HG02885 (cell line): ENCODE measurements at regions not wholly inside any gene's neighbourhood (a gene's known extent, or its start where the extent isn't known, plus 50 kb on each side); places are given as distances from the start of the nearest gene placed in this dataset.
"Not testable (repeated sequence)": the region's sequence is repeated elsewhere in the genome, so short reads cannot be mapped to it uniquely, and the experiment has no call there.

Experiments used
- ATAC-seq: cut with Tn5 transposase; IDR thresholded peaks from one replicate; pipeline ENCODE4 v1.9.1; 2021; ENCODE audit warnings: mild to moderate bottlenecking; ENCODE audit not compliant: unreplicated experiment, poor library complexity

DNA sequence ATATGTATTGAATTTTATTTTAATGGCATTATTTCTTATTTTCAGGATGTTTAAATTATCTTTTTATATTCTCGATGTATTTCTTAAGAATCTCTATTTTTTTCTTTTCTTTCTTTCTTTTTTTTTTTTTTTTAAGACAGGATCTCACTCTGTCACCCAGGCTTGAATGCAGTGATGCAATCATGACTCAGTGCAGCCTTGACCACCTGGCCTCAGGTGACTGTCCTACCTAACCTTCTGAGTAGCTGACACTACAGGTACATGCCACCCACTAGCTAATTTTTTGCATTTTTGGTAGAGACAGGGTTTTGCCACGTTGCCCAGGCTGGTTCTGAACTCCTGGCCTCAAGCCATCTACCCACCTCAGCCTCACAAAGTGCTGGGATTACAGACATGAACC lies 143.8 kb upstream of the LAMA2 start:
- no peak for ATAC-seq

DNA sequence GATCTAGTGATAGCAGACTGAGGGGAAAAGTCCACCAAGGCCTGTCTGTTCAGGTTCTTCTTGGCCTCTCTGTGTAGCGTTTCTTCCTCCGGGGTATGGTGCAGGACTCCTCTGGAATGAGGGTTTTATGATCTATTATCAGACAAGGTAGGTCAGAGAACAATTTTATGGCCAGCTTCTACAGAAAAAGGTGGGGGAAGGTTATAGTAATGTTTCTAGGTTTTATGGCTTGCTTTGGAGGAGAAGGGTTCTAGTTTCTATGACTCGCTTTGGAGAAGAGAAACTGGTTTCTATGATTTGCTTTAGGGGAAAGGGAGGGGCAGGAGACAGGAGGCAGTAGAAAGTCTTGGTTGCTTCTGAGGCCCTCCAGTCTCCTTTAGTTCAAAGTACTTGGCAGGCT lies 144.8 kb upstream of the LAMA2 start:
- ATAC-seq: peak; percentile 82

DNA sequence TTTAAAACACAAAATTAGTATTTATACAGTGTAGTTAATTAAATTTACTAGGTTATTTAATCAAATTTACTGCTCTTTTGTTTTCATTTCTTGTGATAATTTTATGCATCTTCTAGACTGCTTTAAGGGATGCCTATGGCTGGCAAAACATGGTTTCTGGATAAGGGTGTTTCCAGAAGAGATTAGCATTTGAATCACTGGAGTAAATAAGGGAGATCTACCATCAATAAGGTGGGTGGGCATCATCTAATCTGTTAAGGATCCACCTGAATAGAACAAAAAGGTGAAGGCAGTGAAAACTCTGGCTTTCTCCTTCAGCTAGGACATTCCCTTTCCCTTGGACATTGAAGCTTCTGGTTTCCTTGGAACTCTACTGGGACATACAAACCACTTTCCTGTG lies 146.2 kb upstream of the LAMA2 start:
- no peak for ATAC-seq

DNA sequence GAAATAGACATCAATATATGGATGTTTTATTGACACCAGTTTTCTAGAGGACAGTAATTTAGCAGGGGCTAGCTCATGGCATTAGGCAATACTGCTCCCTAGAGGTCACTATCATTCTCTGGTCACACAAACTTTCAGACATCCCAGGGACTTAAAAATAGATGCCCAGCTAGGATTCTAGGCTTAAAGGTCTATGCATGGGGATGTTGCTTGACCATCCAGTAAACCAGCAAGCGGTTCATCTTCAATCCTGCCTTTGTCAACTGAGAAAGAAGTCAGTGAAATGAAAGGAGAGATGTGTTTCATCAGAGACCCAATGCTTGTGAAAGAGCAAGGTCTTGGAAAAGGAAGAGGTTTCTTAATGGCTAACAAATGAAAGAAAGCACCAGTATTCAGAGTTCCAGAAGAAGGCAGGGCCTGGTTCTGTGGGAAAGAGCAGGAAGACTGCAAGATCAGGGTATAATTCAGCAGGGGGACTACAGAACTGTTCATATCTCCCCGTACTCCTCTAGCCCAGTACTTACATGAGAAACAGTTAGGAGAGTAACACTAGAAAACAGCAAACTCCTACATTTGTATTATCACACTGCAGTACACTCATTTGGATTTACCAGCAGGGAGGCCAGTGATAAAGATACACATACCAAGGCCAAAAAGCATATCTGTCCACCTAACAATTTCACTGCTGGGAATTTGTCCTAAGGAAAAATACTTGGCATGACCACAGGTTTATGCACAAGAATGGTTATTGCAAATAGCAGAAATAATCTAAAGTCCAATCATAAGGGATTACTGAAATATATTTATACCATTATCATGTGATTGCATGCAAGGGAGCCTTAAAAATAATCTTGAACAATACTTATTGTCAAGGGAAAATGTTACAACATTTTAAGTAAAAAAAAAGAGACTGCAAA lies 151.4 kb upstream of the LAMA2 start:
- ATAC-seq: peak; percentile 59

DNA sequence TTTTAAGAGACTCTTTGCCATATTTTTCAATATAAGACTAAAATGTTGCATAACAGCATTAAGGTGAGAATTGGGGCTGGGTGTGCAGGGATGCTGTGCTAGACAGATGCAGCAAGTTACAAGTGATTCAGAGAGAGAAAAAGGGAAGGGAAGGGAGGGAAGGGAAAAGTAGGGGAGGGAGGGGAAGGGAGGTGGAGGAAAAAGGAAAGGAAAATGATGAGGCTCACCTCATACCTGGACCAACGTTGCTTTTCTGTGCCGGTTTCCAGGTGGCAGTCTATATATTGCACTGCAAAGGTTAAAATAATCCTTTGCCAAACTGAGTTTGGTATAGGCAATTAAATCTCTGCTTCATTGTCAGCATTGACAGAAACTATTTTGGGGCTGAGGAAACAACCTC lies 155.4 kb upstream of the LAMA2 start:
- no peak for ATAC-seq

DNA sequence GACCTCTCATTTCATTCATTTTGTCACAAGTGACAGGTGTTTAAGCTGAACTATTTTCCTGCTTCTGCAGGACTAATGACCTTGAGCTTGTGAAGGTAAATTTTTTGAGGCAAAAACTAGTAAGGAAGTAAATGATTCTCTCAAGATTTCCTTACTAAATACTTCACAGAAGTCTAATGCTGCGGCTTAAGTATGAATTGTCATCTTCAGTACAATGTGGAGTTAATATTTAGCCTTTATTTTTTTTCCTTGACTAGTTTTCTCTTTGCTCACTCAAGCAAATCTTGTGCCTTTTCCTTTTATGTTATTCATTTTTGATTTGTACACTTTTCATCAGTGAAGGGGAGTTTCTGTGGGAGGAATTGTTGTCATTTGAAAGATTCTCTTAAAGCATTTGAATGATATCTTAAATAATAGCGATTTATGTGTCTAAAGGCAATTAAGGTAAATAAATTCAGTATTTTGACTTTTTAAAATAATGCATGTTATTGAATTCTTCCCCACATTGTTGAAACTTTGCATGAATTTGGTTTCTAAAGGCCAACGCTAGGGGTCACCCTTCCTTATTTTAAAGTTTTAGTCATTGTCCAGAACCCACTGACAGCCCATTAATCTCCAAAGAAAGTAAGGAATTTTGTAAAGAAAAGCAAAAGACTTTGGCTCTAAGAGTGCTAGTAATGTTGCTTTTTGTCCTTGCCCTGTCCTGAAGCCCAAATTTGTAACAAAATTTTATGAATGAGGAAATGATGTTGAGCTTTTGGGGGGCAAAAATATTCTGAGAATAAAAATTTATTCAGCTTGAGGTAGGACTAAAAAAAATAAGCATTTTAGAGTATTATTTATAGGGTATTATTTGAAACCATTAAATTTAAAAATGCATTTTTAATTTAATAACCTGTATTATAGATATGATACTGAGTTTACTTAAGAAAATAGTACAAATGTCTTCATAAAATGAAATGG lies 157.4 kb upstream of the LAMA2 start:
- ATAC-seq: peak; percentile 58

DNA sequence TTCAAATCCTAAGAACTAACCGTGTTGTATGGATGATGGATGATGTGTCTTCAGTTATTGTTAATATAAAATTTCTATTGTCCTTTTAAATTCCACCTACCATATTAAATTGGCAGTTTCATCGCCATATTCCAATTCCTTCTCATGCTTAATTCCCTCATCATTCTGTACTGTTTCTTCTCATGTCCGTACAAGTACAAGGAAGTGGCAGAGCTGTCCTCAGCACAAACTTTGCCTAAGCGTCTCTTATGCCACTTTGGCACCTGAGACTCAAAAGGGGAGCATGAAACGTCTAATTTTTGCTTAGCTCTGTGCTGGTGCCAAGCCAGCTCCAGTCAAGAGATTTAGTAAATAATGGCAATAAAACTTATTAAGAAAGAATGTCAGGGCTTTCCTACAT lies 158.2 kb upstream of the LAMA2 start:
- no peak for ATAC-seq

DNA sequence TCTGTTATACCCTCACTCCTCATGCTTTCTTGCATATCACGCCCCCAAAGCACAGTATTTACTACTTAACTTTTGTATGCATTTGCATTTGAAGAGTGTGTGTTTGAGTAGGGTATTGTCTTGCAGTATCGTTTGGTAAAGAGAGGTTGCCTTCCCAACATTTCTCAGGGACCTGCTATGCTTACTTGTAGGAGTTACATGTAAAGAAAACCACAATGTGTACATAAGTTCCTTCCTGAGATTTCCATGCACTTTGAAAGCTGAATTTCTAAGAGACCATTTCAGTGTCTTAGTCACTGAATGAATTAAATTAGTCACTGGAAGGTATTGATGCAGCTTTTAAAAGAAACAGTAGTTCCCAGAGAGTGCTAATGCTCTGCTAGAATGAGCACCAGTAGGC lies 159.3 kb upstream of the LAMA2 start:
- ATAC-seq: no peak

DNA sequence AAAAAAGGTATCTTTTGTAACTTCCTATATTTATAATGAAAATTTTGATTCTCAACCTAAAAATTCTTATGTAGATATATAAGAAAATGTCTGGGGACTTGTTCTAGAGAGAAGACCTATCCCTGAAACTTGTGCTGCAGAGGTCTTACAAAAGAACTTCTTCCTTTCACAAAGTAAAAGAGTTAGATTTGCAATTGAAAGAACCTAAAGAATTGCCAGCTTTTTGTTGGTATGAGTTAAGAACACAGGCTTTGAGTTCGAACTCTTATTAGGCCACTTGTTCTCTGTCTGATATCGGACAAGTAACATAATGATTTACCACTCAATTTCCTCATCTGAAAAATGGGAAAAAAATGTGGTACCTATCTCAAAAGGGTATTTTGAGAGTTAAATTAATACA lies 162.0 kb upstream of the LAMA2 start:
- no peak for ATAC-seq

DNA sequence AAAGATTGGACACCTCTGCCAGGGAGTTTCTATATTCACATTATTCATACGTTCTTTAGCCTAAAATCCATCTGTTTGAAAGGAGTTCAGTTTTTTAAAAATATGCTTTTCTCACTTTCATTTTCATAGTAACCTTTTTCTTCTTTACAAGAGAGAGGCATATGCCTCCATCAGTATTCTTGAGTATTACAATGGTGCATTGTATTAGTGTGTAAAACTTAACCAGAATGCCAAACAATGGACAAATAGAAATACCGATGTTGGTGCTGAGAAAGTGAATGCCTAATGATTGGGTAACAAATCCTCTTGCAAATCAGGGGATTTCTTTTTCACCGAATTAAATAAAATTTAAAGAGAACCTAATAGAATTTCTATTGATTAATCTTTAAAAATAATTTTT lies 163.2 kb upstream of the LAMA2 start:
- no peak for ATAC-seq

DNA sequence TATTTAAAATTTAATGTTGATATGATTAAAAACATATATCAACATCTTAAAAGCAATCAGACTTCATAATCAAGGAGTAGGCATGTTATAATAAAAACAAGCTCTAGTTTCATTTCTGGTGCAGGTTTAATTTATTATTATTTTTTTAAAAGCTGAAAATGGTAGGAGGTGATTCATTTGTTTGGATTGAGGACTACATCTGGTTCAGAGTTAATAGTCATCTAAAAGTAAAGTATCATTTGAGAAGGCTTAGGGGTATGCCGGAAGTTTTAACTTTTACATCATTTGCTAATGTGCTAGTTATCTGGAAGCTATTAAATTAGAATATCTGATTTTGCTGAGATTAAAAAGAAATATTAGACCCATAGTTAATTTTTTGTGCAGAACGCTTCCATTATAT lies 169.5 kb upstream of the LAMA2 start:
- no peak for ATAC-seq

DNA sequence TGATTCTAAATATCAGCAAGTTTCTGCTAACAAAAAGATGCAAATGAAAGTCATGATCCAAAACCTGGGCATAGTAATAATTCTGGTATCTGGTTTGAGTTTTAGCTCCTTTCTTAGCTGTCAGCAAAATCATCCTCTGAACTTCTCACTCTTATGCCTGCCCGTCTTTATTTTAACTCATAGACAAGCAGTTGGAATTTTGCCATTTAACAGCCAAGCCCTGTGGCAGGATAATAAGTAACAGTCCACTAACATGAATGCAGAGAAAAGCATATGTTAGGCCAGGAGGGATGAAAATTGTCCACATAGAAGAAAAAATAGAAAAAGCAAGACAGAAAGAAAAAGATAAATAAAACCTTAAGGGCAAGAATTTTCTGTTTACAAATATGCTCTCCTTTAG lies 170.0 kb upstream of the LAMA2 start:
- ATAC-seq: no peak

DNA sequence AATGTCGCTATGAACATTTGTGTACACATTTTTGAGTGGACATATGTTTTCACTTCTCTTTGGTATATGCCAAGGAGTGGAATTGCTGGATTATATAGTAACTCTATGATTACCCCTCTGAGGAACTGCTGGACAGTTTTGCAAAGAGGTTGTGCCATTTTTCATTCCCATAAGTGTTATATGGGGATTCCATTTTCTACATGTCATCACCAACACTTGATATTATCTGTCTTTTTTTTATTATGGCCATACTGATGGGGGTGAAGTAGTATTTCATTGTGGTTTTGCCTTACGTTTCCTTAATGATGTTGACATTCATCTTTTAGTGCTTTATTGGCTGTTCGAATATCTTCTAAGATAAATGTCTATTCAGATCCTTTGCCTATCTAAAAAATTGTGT lies 171.8 kb upstream of the LAMA2 start:
- no peak for ATAC-seq

DNA sequence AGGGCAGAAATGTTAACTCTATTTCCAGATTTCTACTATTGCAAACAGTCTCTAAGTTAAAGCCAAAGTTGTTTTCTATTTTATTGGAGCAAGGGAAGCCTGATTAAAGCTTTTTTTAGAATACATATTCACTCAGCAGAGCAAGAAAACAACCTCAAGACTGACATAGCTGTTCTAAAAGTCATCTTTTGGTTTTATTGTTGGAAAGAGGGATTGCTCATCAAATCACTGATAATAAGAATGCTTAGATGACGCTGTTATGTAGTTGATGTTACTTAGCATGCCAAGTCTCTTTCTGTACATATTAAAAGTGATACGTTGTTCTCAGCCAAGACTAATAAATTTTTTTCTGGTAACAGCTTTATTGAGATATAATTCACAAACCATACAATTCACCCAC lies 172.6 kb upstream of the LAMA2 start:
- ATAC-seq: no peak

DNA sequence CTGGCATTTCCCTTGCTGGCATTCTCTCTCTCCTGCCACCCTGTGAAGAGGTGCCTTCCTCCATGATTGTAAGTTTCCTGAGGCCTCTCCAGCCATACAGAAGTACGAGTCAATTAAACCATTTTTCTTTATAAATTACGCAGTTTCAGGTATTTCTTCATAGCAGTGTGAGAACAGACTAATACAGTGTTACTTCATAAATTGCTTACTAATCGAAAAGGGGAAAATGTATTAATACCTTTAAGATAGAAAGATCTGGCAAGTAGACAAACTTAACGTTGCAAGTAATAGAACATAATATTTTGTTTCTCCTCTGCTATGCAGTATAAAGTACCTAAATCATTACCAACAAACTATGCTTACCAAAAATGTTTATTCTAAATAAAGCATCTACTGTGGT lies 178.3 kb upstream of the LAMA2 start:
- no peak for ATAC-seq

DNA sequence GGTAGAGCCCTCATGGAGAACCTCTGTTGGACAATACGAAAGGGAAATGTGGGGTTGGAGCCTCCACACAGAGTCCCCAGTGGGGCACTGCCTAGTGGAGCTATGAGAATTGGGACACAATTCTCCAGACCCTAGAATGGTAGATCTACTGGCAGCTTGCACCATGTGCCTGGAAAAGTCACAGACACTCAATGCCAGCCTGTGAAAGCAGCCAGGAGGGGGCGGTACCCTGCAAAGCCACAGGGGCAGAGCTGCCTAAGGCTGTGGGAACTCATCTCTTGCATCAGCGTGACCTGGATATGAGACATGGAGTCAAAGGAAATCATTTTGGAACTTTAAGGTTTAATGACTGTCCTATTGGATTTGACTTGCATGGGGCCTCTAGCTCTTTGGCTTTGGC lies 179.1 kb upstream of the LAMA2 start:
- ATAC-seq: not testable (repeated sequence)

DNA sequence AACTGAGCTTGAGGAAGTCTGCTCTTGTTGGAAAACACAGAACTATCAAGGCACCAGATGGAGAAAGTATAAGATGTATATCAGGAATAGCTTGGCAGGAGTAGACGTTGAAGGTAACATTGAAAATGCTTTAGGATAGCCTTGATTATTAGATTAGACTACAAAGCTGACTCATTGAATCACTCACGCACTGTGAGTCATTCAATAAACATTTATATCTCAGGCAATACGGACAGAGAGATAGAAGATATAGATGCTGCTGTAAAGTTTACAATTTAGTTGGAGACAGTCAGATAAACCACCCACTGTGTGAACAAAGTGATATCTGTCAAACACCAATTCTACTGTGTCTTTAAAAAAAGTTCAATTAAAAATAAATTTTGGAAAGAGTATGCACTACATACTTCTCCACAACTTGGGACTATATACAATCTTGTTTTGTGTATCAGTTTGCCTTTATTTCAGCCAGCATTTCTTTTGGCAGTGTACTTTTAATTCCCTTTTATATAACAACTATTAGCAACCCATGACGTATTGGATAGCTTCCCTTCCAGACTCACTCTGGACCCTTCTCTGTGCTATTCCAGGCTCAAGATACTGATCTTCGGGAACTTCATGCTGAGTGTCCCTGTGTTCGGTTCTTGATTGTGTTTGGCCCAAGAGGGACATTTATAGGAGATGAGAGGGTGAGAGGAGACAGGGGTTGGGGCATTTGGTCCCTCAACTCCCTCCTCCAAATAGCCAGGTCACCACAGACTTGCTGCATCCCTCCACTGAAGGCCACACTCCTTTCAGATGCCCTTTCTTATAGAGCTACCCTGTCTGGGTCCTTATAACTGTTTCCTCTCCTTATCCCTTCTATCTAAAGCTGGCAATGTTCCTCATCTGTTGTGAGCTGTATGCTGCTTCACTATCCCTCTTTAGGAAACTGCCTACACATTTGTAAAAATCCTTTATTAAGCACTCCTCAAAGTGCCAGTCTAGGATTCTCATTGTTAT lies 176.6 kb upstream of the PTPRK start:
- no peak for ATAC-seq

DNA sequence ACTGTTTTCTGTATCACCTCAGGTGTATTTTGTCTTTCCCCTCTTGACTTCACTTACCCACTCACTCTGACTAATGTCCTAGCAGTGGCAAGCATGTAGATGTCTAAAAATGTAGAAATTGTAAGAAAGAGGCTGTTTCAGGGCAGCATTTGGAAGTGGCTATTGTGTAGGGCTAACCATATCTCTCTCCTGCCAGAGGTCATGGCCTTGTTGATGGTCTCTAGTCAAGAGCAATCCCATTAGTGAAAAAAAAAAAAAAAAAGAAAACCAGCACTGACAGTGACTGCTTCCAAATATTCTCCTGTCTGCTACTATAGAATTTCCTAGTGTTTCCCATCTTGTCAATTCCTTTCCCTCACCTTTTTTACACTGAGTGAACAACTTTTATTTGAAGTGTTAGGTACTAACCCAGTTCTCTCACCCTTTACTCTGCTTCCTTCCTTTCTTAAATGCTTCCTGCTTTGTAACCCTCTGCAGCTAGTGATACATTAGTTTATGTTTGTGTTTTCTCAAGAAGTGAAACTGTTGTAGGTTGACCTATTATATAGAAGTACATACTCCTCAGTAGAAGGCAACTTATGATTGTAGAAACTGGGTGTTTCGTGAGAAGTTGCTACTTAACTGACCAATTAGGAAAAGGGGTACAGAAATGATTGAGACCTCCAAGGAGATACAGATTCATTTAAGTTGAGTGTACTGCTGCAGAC lies 174.1 kb upstream of the PTPRK start:
- ATAC-seq: no peak

DNA sequence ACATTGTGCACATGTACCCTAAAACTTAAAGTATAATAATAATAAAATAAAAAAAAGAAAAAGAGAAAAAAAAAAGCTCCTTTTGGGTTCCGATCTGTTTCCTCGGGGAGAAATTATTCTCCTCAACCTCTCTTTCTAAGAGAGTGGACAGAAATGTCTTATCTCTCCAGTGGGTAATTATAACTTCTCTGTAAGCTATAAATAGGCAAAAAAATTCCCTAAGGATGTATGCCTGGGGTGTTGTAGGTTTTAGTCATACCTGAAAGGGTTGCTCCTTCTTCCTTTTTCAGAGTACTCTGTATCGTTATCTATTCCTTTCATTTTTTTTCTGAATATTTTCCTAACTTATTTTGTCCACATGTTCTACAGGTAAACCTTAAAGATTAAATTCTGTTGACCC lies 169.7 kb upstream of the PTPRK start:
- no peak for ATAC-seq

DNA sequence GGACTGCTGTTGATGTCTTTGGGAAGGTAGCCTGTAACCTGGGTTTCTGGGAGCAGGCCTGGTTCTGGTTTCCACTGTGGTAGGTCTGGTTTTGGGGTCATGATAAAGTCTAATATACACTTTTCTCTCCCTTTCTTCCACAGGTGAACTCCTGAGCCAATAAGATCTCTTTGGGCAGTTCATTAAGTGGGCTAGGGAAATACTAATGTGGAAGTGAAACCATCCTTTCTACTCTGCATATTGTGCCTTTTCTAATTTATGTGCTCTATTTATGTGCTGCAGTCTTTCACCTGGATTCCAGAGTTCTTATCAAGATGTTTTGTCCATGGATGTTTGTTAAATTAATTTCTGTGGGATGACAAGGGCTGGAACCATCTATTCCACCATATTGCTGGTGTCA lies 165.7 kb upstream of the PTPRK start:
- peak; percentile 58 for ATAC-seq
